ENCODE measurements at regions not wholly inside any gene's neighbourhood (a gene's known extent, or its start where the extent isn't known, plus 50 kb on each side); places are given as distances from the start of the nearest gene placed in this dataset.

GRCh38 chr13:83667606-83668005 lies 214.7 kb downstream of the SLITRK1 start (continued):
- TF ChIP-seq, protein P1, sequence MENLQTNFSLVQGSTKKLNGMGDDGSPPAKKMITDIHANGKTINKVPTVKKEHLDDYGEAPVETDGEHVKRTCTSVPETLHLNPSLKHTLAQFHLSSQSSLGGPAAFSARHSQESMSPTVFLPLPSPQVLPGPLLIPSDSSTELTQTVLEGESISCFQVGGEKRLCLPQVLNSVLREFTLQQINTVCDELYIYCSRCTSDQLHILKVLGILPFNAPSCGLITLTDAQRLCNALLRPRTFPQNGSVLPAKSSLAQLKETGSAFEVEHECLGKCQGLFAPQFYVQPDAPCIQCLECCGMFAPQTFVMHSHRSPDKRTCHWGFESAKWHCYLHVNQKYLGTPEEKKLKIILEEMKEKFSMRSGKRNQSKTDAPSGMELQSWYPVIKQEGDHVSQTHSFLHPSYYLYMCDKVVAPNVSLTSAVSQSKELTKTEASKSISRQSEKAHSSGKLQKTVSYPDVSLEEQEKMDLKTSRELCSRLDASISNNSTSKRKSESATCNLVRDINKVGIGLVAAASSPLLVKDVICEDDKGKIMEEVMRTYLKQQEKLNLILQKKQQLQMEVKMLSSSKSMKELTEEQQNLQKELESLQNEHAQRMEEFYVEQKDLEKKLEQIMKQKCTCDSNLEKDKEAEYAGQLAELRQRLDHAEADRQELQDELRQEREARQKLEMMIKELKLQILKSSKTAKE (IDR thresholded peaks at IDR 0.05; ENCODE audit: low read depth, poor library complexity, severe bottlenecking), result no peak
- TF ChIP-seq GABPA (IDR thresholded peaks at IDR 0.05; ENCODE audit: low read depth), result no peak

- H3K27me3 ChIP-seq (replicated peaks in 1 of 2; ENCODE audit: control insufficient read depth in 2 of 2, insufficient read depth in 2 of 2, low read length in 1 of 2), result no peaks in the 10 kb centered on the region
- TF ChIP-seq, protein P2, sequence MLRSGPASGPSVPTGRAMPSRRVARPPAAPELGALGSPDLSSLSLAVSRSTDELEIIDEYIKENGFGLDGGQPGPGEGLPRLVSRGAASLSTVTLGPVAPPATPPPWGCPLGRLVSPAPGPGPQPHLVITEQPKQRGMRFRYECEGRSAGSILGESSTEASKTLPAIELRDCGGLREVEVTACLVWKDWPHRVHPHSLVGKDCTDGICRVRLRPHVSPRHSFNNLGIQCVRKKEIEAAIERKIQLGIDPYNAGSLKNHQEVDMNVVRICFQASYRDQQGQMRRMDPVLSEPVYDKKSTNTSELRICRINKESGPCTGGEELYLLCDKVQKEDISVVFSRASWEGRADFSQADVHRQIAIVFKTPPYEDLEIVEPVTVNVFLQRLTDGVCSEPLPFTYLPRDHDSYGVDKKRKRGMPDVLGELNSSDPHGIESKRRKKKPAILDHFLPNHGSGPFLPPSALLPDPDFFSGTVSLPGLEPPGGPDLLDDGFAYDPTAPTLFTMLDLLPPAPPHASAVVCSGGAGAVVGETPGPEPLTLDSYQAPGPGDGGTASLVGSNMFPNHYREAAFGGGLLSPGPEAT (IDR thresholded peaks at IDR 0.05; ENCODE audit: low read depth), result no peak
- no peak for TF ChIP-seq HSF1 (IDR thresholded peaks at IDR 0.05; ENCODE audit: low read depth, low read length)
- no peak for TF ChIP-seq CHD1 (IDR thresholded peaks at IDR 0.05; ENCODE audit: low read depth, low read length)
- no peak for TF ChIP-seq EZH2 (IDR thresholded peaks at IDR 0.05; ENCODE audit: borderline replicate concordance, control insufficient read depth, low read depth, low read length)
- TF ChIP-seq CREB1 (IDR thresholded peaks at IDR 0.05; ENCODE audit: low read depth), result no peak
- no peak for TF ChIP-seq ZNF217 (IDR thresholded peaks at IDR 0.05)
- TF ChIP-seq MYB (IDR thresholded peaks at IDR 0.05; ENCODE audit: borderline replicate concordance, low read depth, low read length), result no peak
- TF ChIP-seq MEF2B (IDR thresholded peaks at IDR 0.05; ENCODE audit: partially characterized antibody, poor library complexity, severe bottlenecking), result no peak
- TF ChIP-seq SMAD5 (IDR thresholded peaks at IDR 0.05; ENCODE audit: low read depth), result no peak
- no peak for TF ChIP-seq PKNOX1 (IDR thresholded peaks at IDR 0.05)
- no peak for TF ChIP-seq FOXK2 (IDR thresholded peaks at IDR 0.05)
- TF ChIP-seq CHD4 (IDR thresholded peaks at IDR 0.05), result no peak
- no peak for TF ChIP-seq USF1 (IDR thresholded peaks at IDR 0.05; ENCODE audit: borderline replicate concordance, extremely low read length, insufficient read depth, low read depth, low read length)
- TF ChIP-seq CBX3 (IDR thresholded peaks at IDR 0.05; ENCODE audit: borderline replicate concordance, low read depth), result no peak
- in situ Hi-C loops (cut with MboI), result no loop called here
- ATAC-seq, result no peak
- H2AFZ ChIP-seq (ENCODE audit: control insufficient read depth, low read depth, low read length), result no peak overlapping the region
- H3K27ac ChIP-seq (ENCODE audit: control insufficient read depth, insufficient read depth), result no peak overlapping the region
- CTCF ChIA-PET, result no interaction called here
- no peaks in the 10 kb centered on the region for H3K9me3 ChIP-seq (replicated peaks; ENCODE audit: control insufficient read depth, insufficient read depth, low read length)
- no TSS peak for BruUV-seq (replicated peaks)
- H3K9ac ChIP-seq (ENCODE audit: control insufficient read depth, insufficient read depth, low read length), result no peak overlapping the region
- no peaks in the 10 kb centered on the region for H3K79me2 ChIP-seq (ENCODE audit: control insufficient read depth, insufficient read depth, low read length)
- no peak overlapping the region for H3K4me2 ChIP-seq (ENCODE audit: control insufficient read depth, insufficient read depth)
- RAD21 ChIA-PET (ENCODE audit: unreplicated experiment), result no interaction called here
- H3K36me3 ChIP-seq (ENCODE audit: control insufficient read depth in 2 of 2, insufficient read depth in 2 of 2, low read length in 1 of 2), result no peaks in the 10 kb centered on the region
- intact Hi-C loops (cut with micrococcal nuclease; ENCODE audit: unreplicated experiment), result no loop called here
- WGBS (ENCODE audit: insufficient coverage, insufficient replicate concordance, low lambda C conversion rate, missing lambda C conversion rate), result 5% methylated on average over 1 of the region's 1 CpG
- no peak overlapping the region for H3K4me3 ChIP-seq
- H4K20me1 ChIP-seq (ENCODE audit: control insufficient read depth, insufficient read depth), result no peaks in the 10 kb centered on the region
- H3K4me1 ChIP-seq (ENCODE audit: control insufficient read depth, insufficient read depth, low read length), result no peaks in the 10 kb centered on the region
- POLR2A ChIA-PET, result no interaction called here
- no peak for DNase-seq (ENCODE audit: low read depth, low spot score)
- no peak for FAIRE-seq
- SMC1A ChIA-PET (ENCODE audit: uncharacterized antibody, unreplicated experiment), result no interaction called here
Measured at GRCh38 chr13:83666141-83666540, 216.1 kb downstream of the SLITRK1 start.

Measured in GM12878 (cell line).